Thyroid gland (tissue), 4 donors: ENCODE measurements at regions not wholly inside any gene's neighbourhood (a gene's known extent, or its start where the extent isn't known, plus 50 kb on each side); places are given as distances from the start of the nearest gene placed in this dataset.

Experiments used
- DNase-seq, 2 donors: peaks; one replicate each; pipeline ENCODE4 v3.0.0-alpha.2; 2019
- H3K27ac ChIP-seq, 3 donors: fragments of 200-600 bp; sonication (generic); 1 replicate in 2 of 3; 2 replicates in 1 of 3; pipeline ENCODE4 v1.5.1; 2016 to 2019; ENCODE audit warnings: mild to moderate bottlenecking in 1 of 3, moderate library complexity in 1 of 3
- H3K27me3 ChIP-seq: fragments of 200-600 bp; sonication (generic); one replicate; pipeline ENCODE4 v1.5.1; 2019
- H3K36me3 ChIP-seq, 2 donors: fragments of 200-600 bp; sonication (generic); one replicate each; pipeline ENCODE4 v1.5.1; 2016 to 2019
- H3K4me1 ChIP-seq, 2 donors: fragments of 200-600 bp; sonication (generic); one replicate each; pipeline ENCODE4 v1.5.1; 2017 to 2019
- H3K4me3 ChIP-seq, 3 donors: fragments of 200-600 bp; sonication (generic); replicated peaks in 1 of 3; 1 replicate in 2 of 3; 2 replicates in 1 of 3; pipeline ENCODE4 v1.5.1; 2016; ENCODE audit warnings: mild to moderate bottlenecking in 1 of 3
- H3K9me3 ChIP-seq: fragments of 200-600 bp; sonication (generic); one replicate; pipeline ENCODE4 v1.5.1; 2017
- POLR2A ChIP-seq, 2 donors: fragments of 450-650 bp; IDR thresholded peaks; one replicate each; pipeline ENCODE4 v1.6.1; 2017; ENCODE audit warnings: antibody characterized with exemption in 2 of 2, mild to moderate bottlenecking in 2 of 2, moderate library complexity in 1 of 2
- WGBS, 2 donors: methylation state at CpG; one replicate each; pipeline ENCODE4 v1.1.5; 2017; 5-methylcytosine and 5-hydroxymethylcytosine counted together
- intact Hi-C: fragments of 100-400 bp; cut with DNase I; formaldehyde crosslinking; loops from one replicate; pipeline ENCODE4 v1.15.1; 2023
- TF ChIP-seq, protein P1 (sequence below), 6 experiments: fragments of 200-600 bp in 3 of 6; fragments of 450-650 bp in 3 of 6; sonication (generic) in 3 of 6; IDR thresholded peaks; one replicate each; pipeline ENCODE4 v1.5.1; 2016 to 2019; ENCODE audit warnings: antibody characterized with exemption in 6 of 6, mild to moderate bottlenecking in 2 of 6, inconsistent platforms in 1 of 6, moderate library complexity in 1 of 6

DNA sequence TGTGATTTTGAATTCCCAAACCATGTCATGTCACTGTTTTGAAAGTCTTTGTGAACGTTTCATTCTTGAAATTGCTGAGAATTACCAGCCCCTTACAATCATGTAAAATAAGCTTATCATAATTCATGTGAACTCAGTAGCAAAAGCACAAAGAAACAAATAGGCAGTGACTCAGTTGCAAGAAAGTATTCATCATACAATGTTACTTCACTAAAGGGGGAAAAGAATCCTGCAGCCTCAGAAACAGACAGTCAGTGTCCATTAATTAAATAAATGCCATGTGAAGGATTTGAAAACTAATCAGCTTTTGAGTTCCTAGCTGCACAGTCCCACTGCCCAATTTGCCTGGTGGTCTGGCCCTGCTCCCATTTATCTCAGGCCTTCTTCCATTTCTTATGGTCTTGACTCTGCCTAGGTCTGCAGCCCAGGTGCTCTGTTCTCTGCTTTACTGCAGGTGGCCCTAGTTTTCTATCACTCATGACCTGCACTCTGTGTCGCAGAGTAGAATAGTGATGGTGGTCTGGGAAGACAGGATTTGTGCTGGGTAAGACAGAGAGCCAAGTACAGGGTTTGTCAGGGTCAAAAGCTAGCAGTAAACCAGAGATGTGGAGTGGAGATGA, 99.7 kb downstream of the PLCE1 start:
- TF ChIP-seq, protein P1, sequence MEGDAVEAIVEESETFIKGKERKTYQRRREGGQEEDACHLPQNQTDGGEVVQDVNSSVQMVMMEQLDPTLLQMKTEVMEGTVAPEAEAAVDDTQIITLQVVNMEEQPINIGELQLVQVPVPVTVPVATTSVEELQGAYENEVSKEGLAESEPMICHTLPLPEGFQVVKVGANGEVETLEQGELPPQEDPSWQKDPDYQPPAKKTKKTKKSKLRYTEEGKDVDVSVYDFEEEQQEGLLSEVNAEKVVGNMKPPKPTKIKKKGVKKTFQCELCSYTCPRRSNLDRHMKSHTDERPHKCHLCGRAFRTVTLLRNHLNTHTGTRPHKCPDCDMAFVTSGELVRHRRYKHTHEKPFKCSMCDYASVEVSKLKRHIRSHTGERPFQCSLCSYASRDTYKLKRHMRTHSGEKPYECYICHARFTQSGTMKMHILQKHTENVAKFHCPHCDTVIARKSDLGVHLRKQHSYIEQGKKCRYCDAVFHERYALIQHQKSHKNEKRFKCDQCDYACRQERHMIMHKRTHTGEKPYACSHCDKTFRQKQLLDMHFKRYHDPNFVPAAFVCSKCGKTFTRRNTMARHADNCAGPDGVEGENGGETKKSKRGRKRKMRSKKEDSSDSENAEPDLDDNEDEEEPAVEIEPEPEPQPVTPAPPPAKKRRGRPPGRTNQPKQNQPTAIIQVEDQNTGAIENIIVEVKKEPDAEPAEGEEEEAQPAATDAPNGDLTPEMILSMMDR (IDR thresholded peaks at IDR 0.05), result no peak
- no peak for TF ChIP-seq POLR2A (IDR thresholded peaks at IDR 0.05)
- no peak overlapping the region for H3K4me3 ChIP-seq
- WGBS, 2 donors, result 71 to 77% methylated on average over 2 of the region's 2 CpGs
- no peaks in the 10 kb centered on the region for H3K27me3 ChIP-seq
- H3K4me1 ChIP-seq, result peaks cover 35 to 40% of the 10 kb centered on the region in 2 donors
- intact Hi-C loops, result no loop called here
- H3K9me3 ChIP-seq, result no peaks in the 10 kb centered on the region
- H3K36me3 ChIP-seq, result no peaks in the 10 kb centered on the region
- peak overlapping the region in 1 of 3 donors; percentile 17 for H3K27ac ChIP-seq
- no peak for DNase-seq

DNA sequence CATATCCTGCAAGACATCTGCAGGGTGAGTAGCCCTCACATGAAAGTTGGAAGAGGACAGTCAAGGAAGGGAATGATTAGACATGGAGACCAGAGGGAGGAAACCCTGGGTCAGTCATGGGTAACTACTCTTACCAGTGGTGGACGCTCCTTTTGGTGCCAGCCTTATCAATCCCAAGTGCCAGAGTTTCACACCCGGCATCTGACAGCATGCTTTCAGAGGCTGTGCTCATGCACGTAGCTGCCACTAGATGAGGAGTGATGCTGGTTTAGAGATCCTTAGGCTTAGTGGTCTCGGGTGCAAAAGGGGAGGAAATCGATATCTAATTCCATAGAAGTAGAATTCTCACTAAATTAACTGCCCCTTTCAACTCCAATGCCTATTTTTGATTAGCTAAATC, 100.8 kb downstream of the PLCE1 start:
- no peaks in the 10 kb centered on the region for H3K36me3 ChIP-seq
- no peak overlapping the region for H3K4me3 ChIP-seq
- intact Hi-C loops, result no loop called here
- peaks cover 27 to 33% of the 10 kb centered on the region in 2 donors for H3K4me1 ChIP-seq
- H3K27me3 ChIP-seq, result no peaks in the 10 kb centered on the region
- no peak for DNase-seq
- H3K27ac ChIP-seq, result no peak overlapping the region
- H3K9me3 ChIP-seq, result no peaks in the 10 kb centered on the region
- TF ChIP-seq, protein P1 (IDR thresholded peaks at IDR 0.05), result no peak
- TF ChIP-seq POLR2A (IDR thresholded peaks at IDR 0.05), result no peak
- WGBS, 2 donors, result 89 to 97% methylated on average over 5 of the region's 5 CpGs

DNA sequence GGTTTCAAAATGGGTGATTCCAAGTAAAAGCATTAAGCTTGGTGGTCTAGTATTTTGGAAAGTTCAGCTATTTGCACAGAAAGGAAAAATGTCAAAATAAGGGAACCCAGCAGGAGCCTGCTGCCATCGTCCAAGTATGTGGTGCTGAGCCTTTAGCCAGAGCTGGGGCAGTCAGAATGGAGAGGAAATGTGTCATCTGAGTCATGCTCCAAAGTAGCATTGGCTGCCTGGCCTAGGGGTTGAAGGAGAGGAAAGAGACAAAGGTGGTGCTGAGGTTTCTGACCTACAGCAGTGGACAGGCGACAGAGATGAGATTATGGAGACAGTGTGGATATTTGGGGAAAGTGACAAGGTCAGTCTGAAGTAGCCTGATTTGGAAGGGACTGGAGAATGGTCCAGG, 103.9 kb downstream of the PLCE1 start:
- peaks cover 12 to 14% of the 10 kb centered on the region in 2 donors for H3K4me1 ChIP-seq
- H3K27me3 ChIP-seq, result no peaks in the 10 kb centered on the region
- 91% methylated on average over 2 of the region's 2 CpGs for WGBS, 2 donors
- intact Hi-C loops, result no loop called here
- H3K4me3 ChIP-seq, result no peak overlapping the region
- H3K27ac ChIP-seq, result no peak overlapping the region
- no peaks in the 10 kb centered on the region for H3K9me3 ChIP-seq
- TF ChIP-seq POLR2A (IDR thresholded peaks at IDR 0.05), result no peak
- TF ChIP-seq, protein P1 (IDR thresholded peaks at IDR 0.05), result no peak
- DNase-seq, result no peak
- H3K36me3 ChIP-seq, result no peaks in the 10 kb centered on the region

DNA sequence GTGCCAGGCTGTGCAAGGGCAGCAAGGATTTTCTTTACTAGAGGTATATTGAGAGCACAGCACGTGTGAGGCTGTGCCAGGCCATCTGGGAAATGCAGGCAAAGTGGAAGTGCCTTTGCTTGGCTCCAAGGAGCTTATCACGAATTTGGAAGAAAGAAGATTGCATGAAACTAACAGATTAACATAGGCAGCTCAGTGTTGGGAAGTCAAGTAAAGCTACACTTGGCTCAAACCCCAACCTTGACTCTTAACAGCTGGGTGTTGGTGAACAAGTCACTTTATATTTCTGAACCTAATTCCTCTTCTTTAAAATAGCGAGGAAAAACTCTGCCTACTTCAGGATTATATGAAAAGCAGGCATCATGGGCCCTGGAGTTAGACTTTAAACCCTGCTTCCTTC, 105.2 kb downstream of the PLCE1 start:
- no peaks in the 10 kb centered on the region for H3K9me3 ChIP-seq
- intact Hi-C loops, result no loop called here
- no peak overlapping the region for H3K27ac ChIP-seq
- H3K27me3 ChIP-seq, result no peaks in the 10 kb centered on the region
- peaks cover 8 to 15% of the 10 kb centered on the region in 2 donors for H3K4me1 ChIP-seq
- H3K36me3 ChIP-seq, result no peaks in the 10 kb centered on the region
- TF ChIP-seq POLR2A (IDR thresholded peaks at IDR 0.05), result no peak
- no peak overlapping the region for H3K4me3 ChIP-seq
- WGBS, 2 donors, result 78 to 79% methylated on average over 3 of the region's 3 CpGs
- DNase-seq, result no peak

DNA sequence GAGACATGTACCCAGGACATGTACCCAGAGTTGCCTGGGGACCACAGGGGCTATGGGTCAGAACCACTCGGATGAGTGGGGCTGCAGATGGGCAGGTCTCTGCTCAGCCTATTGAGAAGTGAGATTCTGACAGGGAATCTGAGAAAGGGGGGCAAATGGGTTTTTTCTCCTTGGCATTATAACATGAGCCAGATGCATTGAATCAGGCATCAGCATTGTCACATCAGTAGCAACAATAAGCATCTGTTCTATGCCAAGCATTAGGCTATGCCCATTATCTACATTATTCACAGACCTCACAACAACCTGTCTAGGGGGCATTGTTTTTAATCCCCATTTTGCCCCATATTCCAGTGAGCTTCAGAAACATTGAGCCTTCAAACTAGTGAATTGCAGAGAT, 108.2 kb downstream of the PLCE1 start:
- TF ChIP-seq, protein P1 (IDR thresholded peaks at IDR 0.05), result no peak
- no peak for TF ChIP-seq POLR2A (IDR thresholded peaks at IDR 0.05)
- no peak overlapping the region for H3K4me3 ChIP-seq
- no peak overlapping the region for H3K27ac ChIP-seq
- no peaks in the 10 kb centered on the region for H3K36me3 ChIP-seq
- no peaks in the 10 kb centered on the region for H3K9me3 ChIP-seq
- intact Hi-C loops, result no loop called here
- WGBS, 2 donors, result 100% methylated on average over 1 of the region's 1 CpG
- no peaks in the 10 kb centered on the region for H3K27me3 ChIP-seq
- H3K4me1 ChIP-seq, result peaks cover 8 to 15% of the 10 kb centered on the region in 2 donors
- no peak for DNase-seq
